ENCODE measurements at regions not wholly inside any gene's neighbourhood (a gene's known extent, or its start where the extent isn't known, plus 50 kb on each side); places are given as distances from the start of the nearest gene placed in this dataset.

DNA sequence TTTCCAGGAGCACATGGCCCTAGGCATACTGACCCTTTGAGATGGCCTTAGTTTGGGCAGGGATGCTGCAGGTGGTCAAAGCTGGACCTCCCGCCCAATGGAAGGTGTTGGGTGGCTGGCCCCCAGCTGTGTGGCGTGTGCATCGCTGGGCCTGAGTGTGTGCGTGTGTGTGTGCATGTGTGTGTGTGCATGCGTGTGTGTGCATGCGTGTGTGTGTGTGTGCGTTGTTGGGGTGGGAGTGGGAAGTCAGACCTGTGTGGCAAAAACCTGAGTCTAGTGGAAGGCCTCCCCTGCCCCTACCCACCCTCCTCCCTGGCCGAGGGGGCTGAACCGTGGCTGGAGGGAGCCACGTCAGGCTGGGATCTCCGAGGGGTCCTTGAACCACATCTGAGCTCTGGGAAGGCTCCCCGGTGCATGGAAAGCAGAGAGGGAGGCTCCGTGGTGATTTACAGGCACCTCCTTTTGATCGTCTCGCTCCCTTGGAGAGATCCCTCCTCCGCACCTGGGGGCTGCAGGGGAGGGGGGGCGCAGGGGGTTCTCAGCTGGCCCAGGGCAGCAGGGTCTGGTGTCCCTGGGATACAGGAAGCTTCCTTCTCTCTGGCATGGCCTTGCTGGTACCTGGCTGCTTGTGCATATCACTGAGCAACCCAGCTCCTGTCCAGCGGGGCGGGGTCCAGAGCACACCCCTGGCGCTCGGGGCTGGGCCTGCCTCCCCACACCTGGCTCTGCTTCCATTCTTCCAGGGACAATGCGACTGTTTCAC lies 124.7 kb upstream of the WNT4 start:
- Mint-ChIP-seq H3K4me1 (peaks cover 4% of the 10 kb centered on the region), H3K27me3 (peaks cover 36% of the 10 kb centered on the region), H3K36me3 (ENCODE audit: low read depth) (no peaks in the 10 kb centered on the region), H3K27ac (no peak overlapping the region), H3K4me3 (no peak overlapping the region)
- DNase-seq (no peak), ATAC-seq (no peak)
- H3K9me3 ChIP-seq (ENCODE audit: control insufficient read depth, low read length, poor library complexity, severe bottlenecking), result no peaks in the 10 kb centered on the region

DNA sequence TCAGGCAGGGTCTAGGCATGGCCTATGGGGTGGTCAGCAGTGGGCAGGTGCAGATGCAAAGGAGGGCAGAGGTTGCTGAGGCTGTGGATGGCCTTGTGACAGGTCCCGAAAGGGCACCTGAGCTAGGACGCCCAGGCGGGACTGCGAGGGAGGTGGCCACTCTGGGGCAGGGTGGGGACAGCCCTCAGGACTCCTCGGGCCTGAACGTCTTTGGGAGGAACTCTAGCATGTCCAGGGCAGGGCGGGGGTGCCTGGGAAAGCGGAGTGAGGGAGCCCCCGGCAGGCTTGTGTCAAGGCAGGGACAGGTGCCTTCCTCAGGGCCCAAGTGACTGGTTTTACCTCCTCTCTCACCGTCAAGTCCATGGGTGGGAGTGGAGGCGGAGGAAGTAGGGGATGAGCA lies 125.4 kb upstream of the WNT4 start:
- peaks cover 34% of the 10 kb centered on the region for H3K27me3 Mint-ChIP-seq
- no peak overlapping the region for H3K4me3 Mint-ChIP-seq
- H3K9me3 ChIP-seq (ENCODE audit: control insufficient read depth, low read length, poor library complexity, severe bottlenecking), result no peaks in the 10 kb centered on the region
- no peak for ATAC-seq
- DNase-seq, result no peak
- no peak overlapping the region for H3K27ac Mint-ChIP-seq
- H3K4me1 Mint-ChIP-seq, result peaks cover 3% of the 10 kb centered on the region
- H3K36me3 Mint-ChIP-seq (ENCODE audit: low read depth), result no peaks in the 10 kb centered on the region

DNA sequence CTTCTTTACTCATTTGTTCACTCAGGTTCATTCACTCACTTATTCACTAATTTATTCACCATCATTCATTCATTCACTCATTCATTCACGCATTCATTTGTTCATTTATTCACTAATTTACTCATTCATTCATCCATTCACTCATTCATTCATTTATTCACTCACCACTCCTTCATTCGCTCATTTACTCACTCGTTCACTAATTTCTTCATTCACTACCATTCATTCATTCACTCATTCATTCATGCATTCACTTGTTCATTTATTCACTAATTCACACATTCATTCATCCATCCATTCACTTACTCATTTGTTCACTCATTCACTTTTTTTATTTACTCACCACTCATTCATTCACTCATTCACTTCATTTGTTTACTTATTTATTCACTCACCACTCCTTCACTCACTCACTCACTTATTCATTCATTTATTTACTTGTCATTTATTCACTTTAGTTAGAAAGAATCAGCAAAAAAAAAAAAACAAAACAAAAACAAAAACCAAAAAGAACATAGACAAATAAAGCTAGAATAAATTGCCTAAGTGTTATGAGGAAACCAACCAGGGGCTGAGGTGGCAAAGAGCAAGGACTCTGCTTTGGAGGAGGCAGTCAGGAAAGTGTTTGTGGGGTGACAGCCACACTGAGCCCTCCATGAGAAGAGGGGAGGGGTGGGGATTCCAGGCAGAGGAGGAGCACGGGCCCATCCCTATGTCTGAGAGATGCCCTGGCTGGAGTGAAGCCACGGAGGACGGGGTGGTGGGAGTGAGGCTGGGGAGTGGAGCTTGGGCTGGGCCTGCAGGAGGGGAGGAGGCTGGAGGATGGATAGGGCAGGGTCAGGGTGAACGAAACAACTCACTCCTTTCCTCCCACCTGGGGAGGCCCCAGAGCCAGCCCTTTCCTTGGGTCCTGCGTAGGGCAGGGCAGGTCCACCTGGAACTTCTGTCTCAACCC lies 129.2 kb upstream of the WNT4 start:
- Mint-ChIP-seq H3K27ac (no peak overlapping the region), H3K36me3 (ENCODE audit: low read depth) (no peaks in the 10 kb centered on the region), H3K4me1 (no peaks in the 10 kb centered on the region)

DNA sequence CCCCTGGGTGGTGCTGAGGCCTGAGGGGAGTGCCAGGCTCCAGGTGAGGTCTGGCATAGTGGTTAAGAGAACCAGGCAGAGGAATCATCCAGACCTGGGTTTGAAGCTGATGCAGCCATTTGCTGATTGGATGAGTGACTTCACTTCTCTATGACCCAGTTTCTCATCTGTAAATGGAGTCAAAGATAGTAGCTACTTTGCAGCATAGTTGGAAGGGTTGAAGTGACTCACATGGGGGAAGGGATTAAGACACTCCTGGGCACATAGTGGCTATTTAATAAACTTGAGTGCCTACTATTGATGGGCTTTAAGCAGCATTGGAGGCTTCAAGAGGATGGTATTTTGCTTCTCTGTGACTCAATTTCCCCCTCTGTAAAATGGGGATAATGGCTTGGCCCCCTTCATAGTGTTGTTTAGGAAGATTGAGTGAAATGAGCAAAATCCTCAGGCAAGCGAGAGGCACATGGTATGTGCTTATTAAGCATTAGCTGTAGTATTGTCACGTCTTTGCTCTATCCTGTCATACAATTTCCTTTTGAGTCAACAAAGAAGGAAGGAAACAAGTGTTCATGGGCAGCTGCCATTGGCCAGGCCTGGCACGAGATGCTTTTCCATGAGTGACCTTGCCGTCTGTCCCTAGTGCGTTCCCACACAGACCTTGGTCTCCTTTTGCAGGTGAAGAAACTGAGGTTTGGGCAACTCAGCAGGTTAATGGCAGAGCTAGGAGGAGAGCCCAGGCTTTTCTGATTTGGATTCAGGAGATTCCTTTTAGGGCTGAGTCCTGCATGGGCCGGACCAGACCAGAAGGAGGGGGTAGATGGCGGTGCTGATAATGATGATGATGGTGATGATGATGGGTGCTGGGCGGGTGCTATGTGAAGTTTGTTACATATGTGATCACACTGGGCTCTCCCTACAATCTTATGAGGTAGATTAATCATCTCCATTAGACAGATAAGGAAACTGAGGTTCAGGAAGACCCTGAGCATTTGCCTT lies 131.1 kb upstream of the WNT4 start:
- Mint-ChIP-seq H3K4me1 (no peaks in the 10 kb centered on the region), H3K27ac (no peak overlapping the region), H3K27me3 (peaks cover 35% of the 10 kb centered on the region), H3K36me3 (ENCODE audit: low read depth) (no peaks in the 10 kb centered on the region), H3K4me3 (no peak overlapping the region)
- ATAC-seq, result no peak
- no peaks in the 10 kb centered on the region for H3K9me3 ChIP-seq (ENCODE audit: control insufficient read depth, low read length, poor library complexity, severe bottlenecking)
- DNase-seq, result no peak

More for the DNA sequence above, 129.2 kb upstream of the WNT4 start:
- Mint-ChIP-seq H3K4me3 (no peak overlapping the region), H3K27me3 (peaks cover 29% of the 10 kb centered on the region)
- DNase-seq (no peak), ATAC-seq (no peak)
- no peaks in the 10 kb centered on the region for H3K9me3 ChIP-seq (ENCODE audit: control insufficient read depth, low read length, poor library complexity, severe bottlenecking)

DNA sequence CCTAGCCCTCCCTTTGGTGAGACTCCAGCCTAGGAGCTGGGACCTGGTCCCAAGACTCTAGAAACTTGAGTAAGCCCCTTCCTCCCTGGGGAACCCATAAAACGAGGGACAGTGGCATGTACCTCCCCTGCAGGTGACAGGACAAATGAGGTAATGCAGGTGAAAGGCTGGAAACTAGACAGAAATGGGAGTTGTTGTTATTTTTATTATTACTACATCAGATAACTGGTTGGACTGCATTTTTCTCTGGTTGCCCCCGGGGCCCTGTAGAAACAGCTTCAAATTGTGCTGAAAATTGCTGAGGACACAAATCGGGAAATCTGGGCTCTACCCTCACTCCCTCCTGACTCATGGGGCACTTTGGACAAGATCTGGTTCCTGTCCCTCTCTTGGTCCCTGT lies 132.3 kb upstream of the WNT4 start:
- Mint-ChIP-seq H3K4me1 (no peaks in the 10 kb centered on the region), H3K27me3 (peaks cover 35% of the 10 kb centered on the region), H3K4me3 (no peak overlapping the region), H3K36me3 (ENCODE audit: low read depth) (no peaks in the 10 kb centered on the region), H3K27ac (no peak overlapping the region)
- ATAC-seq (no peak), DNase-seq (no peak)
- no peaks in the 10 kb centered on the region for H3K9me3 ChIP-seq (ENCODE audit: control insufficient read depth, low read length, poor library complexity, severe bottlenecking)

DNA sequence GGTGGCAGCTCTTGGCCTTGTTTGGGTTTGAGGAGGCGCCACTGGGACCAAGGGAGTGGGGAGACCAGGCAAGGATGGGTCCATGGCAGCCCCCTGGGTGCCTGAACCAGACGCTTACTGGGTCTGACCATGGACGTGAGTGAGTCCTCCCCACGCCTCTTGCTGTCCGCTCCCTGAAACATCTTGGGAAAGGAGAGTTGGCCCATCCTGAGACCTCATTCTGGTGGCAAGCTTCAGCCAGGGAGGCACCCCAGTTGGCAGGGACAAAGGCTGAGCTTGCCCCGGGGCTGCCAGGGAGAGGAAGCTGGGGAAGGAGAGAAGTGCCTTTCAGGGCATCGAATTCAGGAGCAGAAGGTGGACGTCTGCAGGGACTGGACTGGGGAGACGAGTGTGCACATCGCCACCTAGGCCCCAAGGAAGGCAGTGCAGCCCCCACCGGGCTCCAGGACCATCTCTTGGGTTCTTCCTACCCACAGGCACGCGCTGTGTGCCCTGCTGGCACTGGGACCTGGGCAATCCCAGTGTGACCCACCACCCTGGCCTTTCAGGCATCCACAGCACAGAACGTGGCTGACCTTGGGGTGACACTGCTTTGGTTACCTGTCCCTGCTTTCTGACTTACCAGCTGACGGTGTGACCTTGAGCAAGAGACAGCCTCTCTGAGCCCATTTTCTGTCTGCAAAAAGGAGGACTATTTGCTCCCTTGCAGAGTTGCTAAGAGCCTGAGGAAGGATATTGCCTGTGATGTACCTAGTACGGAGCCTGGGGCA lies 132.9 kb upstream of the WNT4 start:
- H3K36me3 Mint-ChIP-seq (ENCODE audit: low read depth), result no peaks in the 10 kb centered on the region
- H3K9me3 ChIP-seq (ENCODE audit: control insufficient read depth, low read length, poor library complexity, severe bottlenecking), result no peaks in the 10 kb centered on the region
- H3K27me3 Mint-ChIP-seq, result peaks cover 35% of the 10 kb centered on the region
- no peaks in the 10 kb centered on the region for H3K4me1 Mint-ChIP-seq
- H3K4me3 Mint-ChIP-seq, result no peak overlapping the region
- ATAC-seq, result peak; percentile 53
- H3K27ac Mint-ChIP-seq, result no peak overlapping the region
- DNase-seq, result peak in 1 of 3 donors; percentile 14

DNA sequence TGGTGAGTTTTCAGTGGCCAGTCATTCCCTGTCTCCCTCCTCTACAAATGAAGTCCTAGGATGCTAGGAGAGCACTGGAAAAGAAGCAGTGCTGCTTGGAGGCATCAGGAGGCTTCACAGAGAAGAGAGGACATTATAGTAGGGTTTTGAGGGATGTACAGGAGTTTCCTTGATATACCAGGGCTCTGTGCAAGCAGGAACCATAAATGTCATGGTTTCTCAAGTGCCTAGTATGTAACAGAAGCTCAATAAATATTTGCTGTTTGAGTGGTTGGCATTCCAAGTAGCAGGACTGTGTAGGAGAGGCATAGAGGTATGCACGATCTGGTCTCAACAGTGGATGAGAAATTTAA lies 133.5 kb upstream of the WNT4 start:
- Mint-ChIP-seq H3K4me1 (no peaks in the 10 kb centered on the region), H3K27ac (no peak overlapping the region), H3K4me3 (no peak overlapping the region), H3K27me3 (peaks cover 35% of the 10 kb centered on the region), H3K36me3 (ENCODE audit: low read depth) (no peaks in the 10 kb centered on the region)
- no peak for DNase-seq
- no peak for ATAC-seq
- no peaks in the 10 kb centered on the region for H3K9me3 ChIP-seq (ENCODE audit: control insufficient read depth, low read length, poor library complexity, severe bottlenecking)

DNA sequence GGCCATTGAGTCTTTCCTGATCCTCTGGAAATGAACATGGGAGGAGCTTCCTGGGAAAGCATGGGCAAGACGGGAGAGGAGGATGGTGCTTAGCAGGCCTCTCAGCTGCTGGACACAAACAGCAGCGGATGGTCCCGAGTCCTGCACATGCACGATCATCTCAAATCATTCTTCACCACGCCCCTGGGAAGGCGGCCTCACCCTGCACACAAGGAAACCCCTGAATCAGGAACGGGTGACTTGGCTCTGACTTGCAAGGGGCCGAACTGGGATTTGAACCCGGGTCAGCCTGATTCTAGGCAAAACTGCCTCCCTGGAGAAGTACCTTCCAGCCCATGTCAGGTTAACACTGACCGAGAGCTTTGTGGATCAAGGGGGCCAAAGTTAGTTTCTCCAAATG lies 134.8 kb upstream of the WNT4 start:
- no peaks in the 10 kb centered on the region for H3K4me1 Mint-ChIP-seq
- DNase-seq (no peak), ATAC-seq (no peak)
- no peak overlapping the region for H3K4me3 Mint-ChIP-seq
- H3K27ac Mint-ChIP-seq, result no peak overlapping the region
- peaks cover 46% of the 10 kb centered on the region for H3K27me3 Mint-ChIP-seq
- H3K9me3 ChIP-seq (ENCODE audit: control insufficient read depth, low read length, poor library complexity, severe bottlenecking), result no peaks in the 10 kb centered on the region
- no peaks in the 10 kb centered on the region for H3K36me3 Mint-ChIP-seq (ENCODE audit: low read depth)

DNA sequence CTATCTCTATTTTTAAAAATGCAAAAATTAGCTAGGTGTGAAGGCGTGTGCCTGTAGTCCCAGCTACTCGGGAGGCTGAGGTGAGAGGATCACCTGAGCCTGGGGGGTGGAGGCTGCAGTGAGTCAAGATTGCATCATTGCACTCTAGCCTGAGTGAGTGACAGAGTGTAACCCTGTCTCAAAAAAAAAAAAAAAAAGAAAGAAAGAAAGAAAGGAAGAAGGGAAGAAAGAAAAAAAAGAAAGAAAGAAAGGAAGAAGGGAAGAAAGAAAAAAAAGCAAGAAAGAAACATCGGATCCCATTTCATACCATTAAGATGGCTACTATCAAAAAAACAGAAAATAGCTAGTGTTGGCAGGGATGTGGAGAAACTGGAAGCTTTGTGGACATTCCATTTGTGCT lies 136.8 kb upstream of the WNT4 start:
- Mint-ChIP-seq H3K27ac (no peak overlapping the region), H3K4me3 (no peak overlapping the region), H3K27me3 (peaks cover 55% of the 10 kb centered on the region), H3K4me1 (no peaks in the 10 kb centered on the region), H3K36me3 (ENCODE audit: low read depth) (peaks cover 3% of the 10 kb centered on the region)
- ATAC-seq (no peak), DNase-seq (no peak)
- no peaks in the 10 kb centered on the region for H3K9me3 ChIP-seq (ENCODE audit: control insufficient read depth, low read length, poor library complexity, severe bottlenecking)

DNA sequence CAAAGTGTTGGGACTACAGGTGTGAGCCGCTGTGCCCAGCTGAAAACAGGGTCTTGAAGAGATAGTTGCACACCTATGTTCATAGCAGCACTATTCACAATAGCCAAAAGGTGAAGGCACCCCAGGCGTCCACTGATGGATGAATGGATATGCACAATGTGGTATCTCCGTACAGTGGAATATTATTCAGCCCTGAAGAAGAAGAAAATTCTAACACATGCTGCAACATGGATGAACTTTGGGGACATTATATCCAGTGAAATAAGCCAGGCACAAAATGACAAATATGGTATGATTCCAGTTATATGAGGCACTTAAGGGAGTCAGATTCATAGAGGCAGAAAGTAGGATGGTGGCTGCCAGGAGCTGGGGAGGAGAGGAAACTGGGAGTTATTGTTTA lies 137.6 kb upstream of the WNT4 start:
- no peaks in the 10 kb centered on the region for H3K9me3 ChIP-seq (ENCODE audit: control insufficient read depth, low read length, poor library complexity, severe bottlenecking)
- H3K4me3 Mint-ChIP-seq, result no peak overlapping the region
- ATAC-seq (no peak), DNase-seq (no peak)
- H3K36me3 Mint-ChIP-seq (ENCODE audit: low read depth), result peaks cover 3% of the 10 kb centered on the region
- H3K27me3 Mint-ChIP-seq, result peaks cover 55% of the 10 kb centered on the region
- H3K4me1 Mint-ChIP-seq, result no peaks in the 10 kb centered on the region
- H3K27ac Mint-ChIP-seq, result no peak overlapping the region

DNA sequence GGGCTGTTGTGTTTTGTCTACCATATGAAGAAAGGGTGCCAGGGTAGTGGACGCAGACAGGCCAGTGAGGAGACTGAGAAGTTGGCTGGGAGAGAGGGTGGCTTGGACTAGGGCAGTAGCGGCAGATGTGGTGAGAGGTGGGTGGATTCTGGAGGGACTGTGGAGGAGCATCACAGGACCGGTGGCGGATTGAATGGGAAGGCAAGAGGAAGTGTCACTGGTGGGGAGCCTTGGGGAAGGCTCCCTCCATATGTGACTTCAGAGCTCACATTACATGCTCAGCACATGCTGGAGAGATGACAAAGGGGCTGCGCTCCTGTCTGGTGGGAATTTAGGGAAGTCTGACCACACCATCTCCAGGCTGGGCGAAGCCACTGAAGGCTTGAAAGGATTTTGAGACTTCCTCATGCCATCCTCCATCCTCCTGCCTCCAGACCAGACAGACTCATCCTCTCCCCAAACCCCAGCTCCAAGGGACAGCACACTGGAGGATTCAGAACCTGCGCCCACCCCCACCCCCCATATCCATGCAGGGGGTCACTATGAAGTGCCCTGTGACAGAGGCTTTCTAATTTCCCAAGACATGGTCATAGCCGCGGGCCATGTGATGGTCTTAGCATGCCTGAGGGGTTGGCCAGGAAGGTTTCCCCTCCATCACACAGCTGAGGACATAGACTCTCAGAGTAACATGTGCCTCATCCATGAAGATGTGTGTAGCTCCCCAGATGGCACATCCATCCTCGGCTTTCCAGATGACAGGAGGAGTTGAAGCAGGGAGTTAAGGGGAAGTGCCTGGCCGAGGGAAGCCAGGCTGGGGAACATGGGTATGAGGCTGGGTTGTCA lies 138.8 kb upstream of the WNT4 start:
- ATAC-seq (no peak), DNase-seq (no peak)
- Mint-ChIP-seq H3K4me1 (no peaks in the 10 kb centered on the region), H3K4me3 (no peak overlapping the region), H3K36me3 (ENCODE audit: low read depth) (peaks cover 3% of the 10 kb centered on the region), H3K27me3 (peaks cover 52% of the 10 kb centered on the region), H3K27ac (no peak overlapping the region)
- H3K9me3 ChIP-seq (ENCODE audit: control insufficient read depth, low read length, poor library complexity, severe bottlenecking), result no peaks in the 10 kb centered on the region

Data from T-helper 17 cell (primary cell).